Omental fat pad (tissue), 3 donors: ENCODE measurements at regions not wholly inside any gene's neighbourhood (a gene's known extent, or its start where the extent isn't known, plus 50 kb on each side); places are given as distances from the start of the nearest gene placed in this dataset.

Experiments
- ATAC-seq: fragments of 150-250 bp; one replicate; pipeline ENCODE4 v1.9.1; 2016; ENCODE audit warnings: mild to moderate bottlenecking, moderate library complexity; ENCODE audit not compliant: low FRiP score
- DNase-seq: peaks from one replicate; pipeline ENCODE4 v3.0.0-alpha.2; 2019; ENCODE audit warnings: low spot score
- CTCF ChIP-seq, 3 donors: fragments of 450-650 bp; IDR thresholded peaks; one replicate each; pipeline ENCODE4 v1.5.1; 2016 to 2017; ENCODE audit warnings: antibody characterized with exemption in 3 of 3, mild to moderate bottlenecking in 3 of 3, moderate library complexity in 2 of 3

- TF ChIP-seq CTCF (IDR thresholded peaks at IDR 0.05) = no peak
- ATAC-seq (no peak), DNase-seq (no peak)
Measured at GRCh38 chr2:59277671-59278070, 1036.5 kb upstream of the FANCL start.

DNA sequence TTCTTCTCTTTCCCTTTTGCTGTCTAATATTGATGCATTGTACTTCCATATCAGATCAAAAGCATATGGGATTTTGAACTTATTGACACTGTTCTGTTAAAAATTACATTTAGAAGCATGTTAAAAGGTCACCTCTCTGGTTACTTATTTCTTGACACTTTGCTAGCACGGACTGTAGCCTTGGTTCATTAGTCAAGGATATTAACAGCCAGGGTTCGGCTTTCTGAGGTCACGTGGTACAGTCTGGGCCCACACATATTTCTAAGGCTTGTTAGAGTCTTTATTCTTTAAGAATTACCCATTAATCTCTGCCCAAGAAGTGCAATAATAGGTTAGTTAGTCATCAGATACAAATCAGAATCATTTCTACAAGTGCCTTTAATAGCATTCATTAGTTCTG, 1035.8 kb upstream of the FANCL start:
- DNase-seq (no peak), ATAC-seq (no peak)
- TF ChIP-seq CTCF (IDR thresholded peaks at IDR 0.05) = no peak

GRCh38 chr2:59276033-59276432, 1034.9 kb upstream of the FANCL start:
- DNase-seq (no peak), ATAC-seq (no peak)
- no peak for TF ChIP-seq CTCF (IDR thresholded peaks at IDR 0.05)

- DNase-seq (no peak), ATAC-seq (no peak)
- no peak for TF ChIP-seq CTCF (IDR thresholded peaks at IDR 0.05)
Measured at GRCh38 chr2:59266453-59266852, 1025.3 kb upstream of the FANCL start.

DNA sequence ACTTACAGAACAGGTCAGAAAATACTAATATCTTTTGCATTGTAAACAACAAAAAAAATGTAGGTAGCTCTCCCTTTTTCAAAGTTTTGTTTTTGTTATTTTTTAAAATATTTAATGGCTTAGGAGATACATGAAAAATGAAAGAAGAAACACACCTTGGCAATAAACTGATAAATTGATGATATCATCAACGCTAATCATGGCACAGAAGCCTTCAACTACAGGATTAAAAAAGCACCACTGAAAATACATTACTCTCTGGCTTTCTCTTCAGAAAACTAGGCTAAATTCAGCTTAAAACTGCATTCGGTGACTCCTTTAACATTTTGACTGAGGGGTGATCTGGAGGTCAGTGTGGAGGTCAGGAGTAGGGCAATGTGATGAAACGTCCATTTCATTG, 1018.8 kb upstream of the FANCL start:
- DNase-seq (no peak), ATAC-seq (no peak)
- no peak for TF ChIP-seq CTCF (IDR thresholded peaks at IDR 0.05)

GRCh38 chr2:59256290-59256689, 1015.2 kb upstream of the FANCL start:
- TF ChIP-seq CTCF (IDR thresholded peaks at IDR 0.05) = no peak
- DNase-seq (no peak), ATAC-seq (no peak)

DNA sequence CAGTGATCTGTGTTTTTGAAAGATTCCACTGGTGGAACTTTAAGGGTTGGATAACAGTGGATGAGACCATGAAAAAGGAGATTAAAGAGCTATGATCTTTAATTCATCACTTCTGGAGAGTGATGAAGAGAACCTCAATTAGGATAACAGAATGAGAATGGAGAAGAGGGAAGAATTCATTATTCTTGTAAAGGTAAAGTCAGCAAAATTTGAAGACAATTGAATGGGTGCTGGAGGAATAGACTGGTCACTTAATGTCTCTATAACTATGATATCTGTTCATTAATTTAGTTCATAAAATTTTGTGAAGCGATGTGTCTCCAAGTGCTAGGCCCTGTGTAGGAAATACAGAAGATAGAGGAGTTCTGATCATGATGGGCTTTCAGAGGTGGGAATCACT, 1013.2 kb upstream of the FANCL start:
- no peak for TF ChIP-seq CTCF (IDR thresholded peaks at IDR 0.05)
- ATAC-seq = no peak
- no peak for DNase-seq
